Esophagus muscularis mucosa (tissue), 4 donors: ENCODE measurements at regions not wholly inside any gene's neighbourhood (a gene's known extent, or its start where the extent isn't known, plus 50 kb on each side); places are given as distances from the start of the nearest gene placed in this dataset.
"Not testable (repeated sequence)": the region's sequence is repeated elsewhere in the genome, so short reads cannot be mapped to it uniquely, and the experiment has no call there.

ENCODE experiments used
- EP300 ChIP-seq: sonication (generic); formaldehyde crosslinking; IDR thresholded peaks from one replicate; pipeline ENCODE4 v1.6.1; 2017; ENCODE audit warnings: antibody characterized with exemption
- POLR2A ChIP-seq: fragments of 450-650 bp; IDR thresholded peaks from one replicate; pipeline ENCODE4 v1.6.1; 2017; ENCODE audit warnings: antibody characterized with exemption, moderate library complexity, mild to moderate bottlenecking, low read depth
- TF ChIP-seq, protein P1 (sequence below), 3 experiments: fragments of 200-600 bp in 2 of 3; fragments of 450-650 bp in 1 of 3; sonication (generic) in 2 of 3; IDR thresholded peaks; one replicate each; pipeline ENCODE4 v1.5.1; 2017 to 2019; ENCODE audit warnings: antibody characterized with exemption in 3 of 3, mild to moderate bottlenecking in 2 of 3, moderate library complexity in 1 of 3

DNA sequence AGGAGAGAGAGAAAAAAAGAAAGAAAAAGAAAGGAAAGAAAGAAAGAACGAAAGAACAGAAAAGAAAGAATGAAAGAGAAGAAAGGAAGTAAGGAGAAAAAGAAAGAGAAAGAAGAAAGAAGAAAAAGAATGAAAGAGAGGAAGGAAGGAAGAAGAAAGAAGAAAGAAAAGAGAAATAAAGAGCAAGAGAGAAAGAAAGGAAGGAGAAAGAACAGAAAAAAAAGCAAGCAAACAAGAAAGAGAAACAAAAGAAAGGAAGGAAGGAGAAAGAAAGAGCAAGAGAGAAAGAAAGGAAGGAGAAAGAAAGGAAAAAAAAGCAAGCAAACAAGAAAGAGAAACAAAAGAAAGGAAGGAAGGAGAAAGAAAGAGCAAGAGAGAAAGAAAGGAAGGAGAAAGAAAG, 916.8 kb upstream of the FANCL start:
- not testable (repeated sequence) for TF ChIP-seq POLR2A, EP300
- TF ChIP-seq, protein P1, sequence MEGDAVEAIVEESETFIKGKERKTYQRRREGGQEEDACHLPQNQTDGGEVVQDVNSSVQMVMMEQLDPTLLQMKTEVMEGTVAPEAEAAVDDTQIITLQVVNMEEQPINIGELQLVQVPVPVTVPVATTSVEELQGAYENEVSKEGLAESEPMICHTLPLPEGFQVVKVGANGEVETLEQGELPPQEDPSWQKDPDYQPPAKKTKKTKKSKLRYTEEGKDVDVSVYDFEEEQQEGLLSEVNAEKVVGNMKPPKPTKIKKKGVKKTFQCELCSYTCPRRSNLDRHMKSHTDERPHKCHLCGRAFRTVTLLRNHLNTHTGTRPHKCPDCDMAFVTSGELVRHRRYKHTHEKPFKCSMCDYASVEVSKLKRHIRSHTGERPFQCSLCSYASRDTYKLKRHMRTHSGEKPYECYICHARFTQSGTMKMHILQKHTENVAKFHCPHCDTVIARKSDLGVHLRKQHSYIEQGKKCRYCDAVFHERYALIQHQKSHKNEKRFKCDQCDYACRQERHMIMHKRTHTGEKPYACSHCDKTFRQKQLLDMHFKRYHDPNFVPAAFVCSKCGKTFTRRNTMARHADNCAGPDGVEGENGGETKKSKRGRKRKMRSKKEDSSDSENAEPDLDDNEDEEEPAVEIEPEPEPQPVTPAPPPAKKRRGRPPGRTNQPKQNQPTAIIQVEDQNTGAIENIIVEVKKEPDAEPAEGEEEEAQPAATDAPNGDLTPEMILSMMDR (IDR thresholded peaks at IDR 0.05), result not testable (repeated sequence)
